B cell (primary cell): ENCODE measurements at regions not wholly inside any gene's neighbourhood (a gene's known extent, or its start where the extent isn't known, plus 50 kb on each side); places are given as distances from the start of the nearest gene placed in this dataset.

Experiments
- ATAC-seq: fragments of 200-7000 bp; cut with Tn5 transposase; one replicate; pipeline ENCODE4 v1.10.0; 2021; ENCODE audit warnings: low read depth, mild to moderate bottlenecking, moderate number of reproducible peaks, moderate library complexity
- CTCF ChIA-PET: fragments of 350-600 bp; sonication (Branson Sonifier 250); formaldehyde crosslinking; loops from one replicate; lab custom pipeline; 2021; ENCODE audit warnings: antibody characterized with exemption, inconsistent platforms; lab: Charles Lee
- POLR2A ChIA-PET: fragments of 350-600 bp; sonication (Branson Sonifier 250); formaldehyde crosslinking; loops from one replicate; lab custom pipeline; 2021; ENCODE audit warnings: antibody characterized with exemption; lab: Charles Lee
- DNase-seq: peaks from one replicate; pipeline ENCODE4 v3.0.0; 2013
- H2AFZ ChIP-seq: 2 replicates; pipeline ENCODE4 v1.6.1; 2012; ENCODE audit warnings: mild to moderate bottlenecking, low read depth, low read length; ENCODE audit not compliant: insufficient read depth, poor library complexity, severe bottlenecking
- H3K27ac ChIP-seq, 2 donors: 1 replicate in 1 of 2; 2 replicates in 1 of 2; pipeline ENCODE4 v1.5.1; 2012 to 2013; ENCODE audit warnings: low read length in 2 of 2, mild to moderate bottlenecking in 2 of 2, moderate library complexity in 1 of 2
- H3K27me3 ChIP-seq, 4 experiments: fragments of 200-600 bp in 1 of 4; sonication (generic) in 1 of 4; replicated peaks in 1 of 4; 1 replicate in 2 of 4; 2 replicates in 2 of 4; pipeline versions ENCODE4 v1.6.1 to v1.7.0; 2013 to 2016; ENCODE audit warnings: low read length in 3 of 4, mild to moderate bottlenecking in 2 of 4, mixed read lengths in 1 of 4, moderate library complexity in 1 of 4; ENCODE audit not compliant: insufficient read depth in 4 of 4, control insufficient read depth in 3 of 4; ENCODE audit errors: control extremely low read depth in 1 of 4
- H3K36me3 ChIP-seq, 2 experiments: replicated peaks in 1 of 2; 1 replicate in 1 of 2; 2 replicates in 1 of 2; pipeline versions ENCODE4 v1.6.1 to v1.7.1; 2013; ENCODE audit warnings: low read length in 1 of 2; ENCODE audit not compliant: insufficient read depth in 2 of 2, control insufficient read depth in 1 of 2; ENCODE audit errors: control extremely low read depth in 1 of 2, extremely low read depth in 1 of 2
- H3K4me1 ChIP-seq, 2 donors: fragments of 200-600 bp in 1 of 2; sonication (generic) in 1 of 2; 1 replicate in 1 of 2; 2 replicates in 1 of 2; pipeline versions ENCODE4 v1.5.1 to v1.6.1; 2013 to 2017; ENCODE audit warnings: low read length in 2 of 2; ENCODE audit not compliant: control insufficient read depth in 2 of 2, insufficient read depth in 2 of 2
- H3K4me2 ChIP-seq: replicated peaks from 2 replicates; pipeline ENCODE3; 2012; ENCODE audit warnings: mild to moderate bottlenecking, low read depth, low read length; ENCODE audit not compliant: poor library complexity, severe bottlenecking
- H3K4me3 ChIP-seq, 5 experiments: fragments of 200-600 bp in 1 of 5; sonication (generic) in 1 of 5; 1 replicate in 3 of 5; 2 replicates in 2 of 5; pipeline versions ENCODE4 v1.5.1 to v1.7.0; 2011 to 2016; ENCODE audit warnings: low read length in 4 of 5, mild to moderate bottlenecking in 4 of 5, low read depth in 2 of 5, control low read depth in 1 of 5, moderate library complexity in 1 of 5; ENCODE audit not compliant: insufficient read depth in 1 of 5; ENCODE audit errors: control extremely low read depth in 1 of 5, extremely low read depth in 1 of 5
- H3K79me2 ChIP-seq: fragments of 200-600 bp; sonication (generic); one replicate; pipeline ENCODE4 v1.6.0; 2016; ENCODE audit warnings: low read length; ENCODE audit not compliant: control insufficient read depth, insufficient read depth
- H3K9ac ChIP-seq: fragments of 200-600 bp; sonication (generic); 2 replicates; pipeline ENCODE4 v1.6.1; 2017; ENCODE audit warnings: mild to moderate bottlenecking, low read length, moderate library complexity
- H3K9me3 ChIP-seq, 3 donors: one replicate each; pipeline versions ENCODE4 v1.6.1 to v1.7.1; 2013; ENCODE audit warnings: low read length in 2 of 3; ENCODE audit not compliant: control insufficient read depth in 2 of 3, insufficient read depth in 1 of 3; ENCODE audit errors: control extremely low read depth in 1 of 3
- H4K20me1 ChIP-seq: 2 replicates; pipeline ENCODE4 v1.6.0; 2012; ENCODE audit warnings: mild to moderate bottlenecking, low read length; ENCODE audit not compliant: insufficient read depth, control insufficient read depth, poor library complexity, severe bottlenecking
- H3K27ac Mint-ChIP-seq: one replicate; pipeline ENCODE4 v1.8.0; 2021; ENCODE audit warnings: mixed read lengths
- H3K27me3 Mint-ChIP-seq: one replicate; pipeline ENCODE4 v1.8.0; 2021; ENCODE audit warnings: mixed read lengths
- H3K4me1 Mint-ChIP-seq: one replicate; pipeline ENCODE4 v1.8.0; 2021; ENCODE audit warnings: mixed read lengths
- H3K4me3 Mint-ChIP-seq: one replicate; pipeline ENCODE4 v1.8.0; 2021; ENCODE audit warnings: mixed read lengths
- H3K9me3 Mint-ChIP-seq: one replicate; pipeline ENCODE4 v1.8.0; 2022; ENCODE audit warnings: mixed read lengths; ENCODE audit not compliant: insufficient read depth
- CTCF ChIP-seq: fragments of 200-600 bp; IDR thresholded peaks from one replicate; pipeline ENCODE4 v1.8.0; 2022; ENCODE audit warnings: antibody characterized with exemption, mild to moderate bottlenecking
- EZH2 ChIP-seq: IDR thresholded peaks from 2 replicates; pipeline ENCODE4 v1.6.1; 2012; ENCODE audit warnings: borderline replicate concordance, low read depth, mild to moderate bottlenecking, moderate library complexity, low read length; ENCODE audit not compliant: insufficient read depth, poor library complexity, severe bottlenecking
- WGBS: methylation state at CpG from one replicate; pipeline ENCODE4 v1.1.5; 2013; ENCODE audit warnings: missing lambda C conversion rate; ENCODE audit not compliant: insufficient coverage; 5-methylcytosine and 5-hydroxymethylcytosine counted together
- intact Hi-C: fragments of 100-400 bp; cut with micrococcal nuclease; formaldehyde crosslinking; loops from one replicate; pipeline ENCODE4 v1.10.0; 2022

- ATAC-seq (no peak), DNase-seq (no peak)
- H3K4me3 Mint-ChIP-seq = no peak overlapping the region
- no peaks in the 10 kb centered on the region for H3K4me1 ChIP-seq
- H3K4me3 ChIP-seq = no peak overlapping the region
- TF ChIP-seq CTCF (no peak), EZH2 (no peak)
- WGBS = 67% methylated on average over 26 of the region's 31 CpGs
- no peaks in the 10 kb centered on the region for H3K79me2 ChIP-seq
- peaks cover 20% of the 10 kb centered on the region for H3K27me3 Mint-ChIP-seq
- no peak overlapping the region for H2AFZ ChIP-seq
- H3K9me3 ChIP-seq = peaks cover 0 to 8% (median 0%) of the 10 kb centered on the region in 3 donors
- H3K36me3 ChIP-seq = no peaks in the 10 kb centered on the region
- no peak overlapping the region for H3K9ac ChIP-seq
- peaks cover 0 to 10% (median 0%) of the 10 kb centered on the region in 4 experiments for H3K27me3 ChIP-seq
- no peaks in the 10 kb centered on the region for H3K4me1 Mint-ChIP-seq
- CTCF ChIA-PET = no interaction called here
- no peaks in the 10 kb centered on the region for H3K9me3 Mint-ChIP-seq
- intact Hi-C loops = no loop called here
- no peak overlapping the region for H3K27ac ChIP-seq
- POLR2A ChIA-PET = no interaction called here
- H3K27ac Mint-ChIP-seq = no peak overlapping the region
- no peak overlapping the region for H3K4me2 ChIP-seq
- H4K20me1 ChIP-seq = no peaks in the 10 kb centered on the region
Measured at GRCh38 chr4:3702561-3703221, 63.5 kb upstream of the ADRA2C start.

GRCh38 chr4:3701736-3702560, 64.2 kb upstream of the ADRA2C start:
- Histone ChIP-seq H3K27me3 (peaks cover 0 to 14% (median 0%) of the 10 kb centered on the region in 4 experiments), H4K20me1 (no peaks in the 10 kb centered on the region), H3K79me2 (no peaks in the 10 kb centered on the region), H3K4me3 (no peak overlapping the region), H3K4me1 (no peaks in the 10 kb centered on the region), H3K4me2 (no peak overlapping the region), H3K36me3 (no peaks in the 10 kb centered on the region), H3K9ac (no peak overlapping the region), H3K27ac (no peak overlapping the region), H3K9me3 (peaks cover under 1 to 12% (median 5%) of the 10 kb centered on the region in 3 donors), H2AFZ (no peak overlapping the region)
- Mint-ChIP-seq H3K4me3 (no peak overlapping the region), H3K27me3 (peaks cover 23% of the 10 kb centered on the region), H3K9me3 (peaks cover 6% of the 10 kb centered on the region), H3K27ac (no peak overlapping the region), H3K4me1 (no peaks in the 10 kb centered on the region)
- TF ChIP-seq EZH2 (no peak), CTCF (no peak)
- DNase-seq (no peak), ATAC-seq (no peak)
- ChIA-PET CTCF (no interaction called here), POLR2A (no interaction called here)
- WGBS = 71% methylated on average over 21 of the region's 29 CpGs
- intact Hi-C loops = no loop called here
